Astrocyte (in vitro differentiated cells and primary cell): ENCODE measurements at regions not wholly inside any gene's neighbourhood (a gene's known extent, or its start where the extent isn't known, plus 50 kb on each side); places are given as distances from the start of the nearest gene placed in this dataset.

Experiments
- DNase-seq: peaks from one replicate; pipeline ENCODE4 v3.0.0-alpha.2; 2010; ENCODE audit warnings: low read depth
- FAIRE-seq: peaks from 2 replicates; lab custom pipeline; 2011; peaks lifted over from hg19 to GRCh38; lab: Jason Lieb, UNC
- H2AFZ ChIP-seq: 2 replicates; pipeline ENCODE4 v1.6.0; 2012; ENCODE audit warnings: low read depth, low read length, inconsistent platforms
- H3K27ac ChIP-seq: 2 replicates; pipeline ENCODE4 v1.5.1; 2011; ENCODE audit warnings: low read depth, low read length, inconsistent platforms
- H3K27me3 ChIP-seq: 2 replicates; pipeline ENCODE4 v1.6.0; 2011; ENCODE audit warnings: low read length, inconsistent platforms; ENCODE audit not compliant: insufficient read depth
- H3K36me3 ChIP-seq: 2 replicates; pipeline ENCODE4 v1.5.1; 2011; ENCODE audit warnings: low read length, inconsistent platforms; ENCODE audit not compliant: insufficient read depth
- H3K4me1 ChIP-seq: 2 replicates; pipeline ENCODE4 v1.5.1; 2011; ENCODE audit warnings: low read length, inconsistent platforms; ENCODE audit not compliant: insufficient read depth
- H3K4me2 ChIP-seq: 2 replicates; pipeline ENCODE4 v1.6.0; 2012; ENCODE audit warnings: low read length, inconsistent platforms
- H3K4me3 ChIP-seq: 2 replicates; pipeline ENCODE4 v1.5.1; 2011; ENCODE audit warnings: low read depth, mild to moderate bottlenecking, low read length, inconsistent platforms; ENCODE audit not compliant: insufficient read depth
- H3K79me2 ChIP-seq: 2 replicates; pipeline ENCODE4 v1.6.0; 2012; ENCODE audit warnings: mild to moderate bottlenecking, low read length, inconsistent platforms; ENCODE audit not compliant: insufficient read depth
- H3K9ac ChIP-seq: 2 replicates; pipeline ENCODE4 v1.6.0; 2012; ENCODE audit warnings: mild to moderate bottlenecking, low read length, inconsistent platforms
- H3K9me3 ChIP-seq: 2 replicates; pipeline ENCODE4 v1.5.1; 2012; ENCODE audit warnings: low read depth, mild to moderate bottlenecking, low read length, inconsistent platforms; ENCODE audit not compliant: insufficient read depth
- H4K20me1 ChIP-seq: 2 replicates; pipeline ENCODE4 v1.6.0; 2012; ENCODE audit warnings: low read length, inconsistent platforms; ENCODE audit not compliant: insufficient read depth
- H3K27ac Mint-ChIP-seq: one replicate; pipeline ENCODE4 v1.8.0; 2021; ENCODE audit warnings: mild to moderate bottlenecking, mixed read lengths; ENCODE audit not compliant: unreplicated experiment
- H3K27me3 Mint-ChIP-seq: one replicate; pipeline ENCODE4 v1.8.0; 2021; ENCODE audit warnings: low read depth, mixed read lengths; ENCODE audit not compliant: unreplicated experiment
- H3K36me3 Mint-ChIP-seq: one replicate; pipeline ENCODE4 v1.8.0; 2021; ENCODE audit warnings: low read depth, mixed read lengths; ENCODE audit not compliant: unreplicated experiment
- H3K4me1 Mint-ChIP-seq: one replicate; pipeline ENCODE4 v1.8.0; 2021; ENCODE audit warnings: low read depth, mixed read lengths; ENCODE audit not compliant: unreplicated experiment
- H3K4me3 Mint-ChIP-seq: one replicate; pipeline ENCODE4 v1.8.0; 2021; ENCODE audit warnings: mild to moderate bottlenecking, moderate library complexity, mixed read lengths; ENCODE audit not compliant: unreplicated experiment
- H3K9me3 Mint-ChIP-seq: one replicate; pipeline ENCODE4 v1.8.0; 2021; ENCODE audit warnings: mild to moderate bottlenecking, mixed read lengths; ENCODE audit not compliant: unreplicated experiment
- CTCF ChIP-seq: IDR thresholded peaks from 2 replicates; pipeline ENCODE4 v1.5.1; 2011; ENCODE audit warnings: low read depth, mild to moderate bottlenecking, inconsistent platforms, low read length, moderate library complexity; ENCODE audit not compliant: insufficient read depth
- EZH2 ChIP-seq: IDR thresholded peaks from 2 replicates; pipeline ENCODE4 v1.6.1; 2012; ENCODE audit warnings: mild to moderate bottlenecking, low read length, inconsistent platforms; ENCODE audit not compliant: insufficient read depth

- H3K27ac ChIP-seq, result no peak overlapping the region
- Mint-ChIP-seq H3K4me1 (peaks cover 4% of the 10 kb centered on the region), H3K36me3 (no peaks in the 10 kb centered on the region), H3K27me3 (peaks cover 8% of the 10 kb centered on the region), H3K9me3 (peaks cover 8% of the 10 kb centered on the region), H3K4me3 (no peak overlapping the region), H3K27ac (no peak overlapping the region)
- H3K79me2 ChIP-seq, result no peaks in the 10 kb centered on the region
- no peaks in the 10 kb centered on the region for H3K27me3 ChIP-seq
- TF ChIP-seq CTCF (no peak), EZH2 (no peak)
- FAIRE-seq (no peak), DNase-seq (no peak)
- H3K4me1 ChIP-seq, result no peaks in the 10 kb centered on the region
- no peak overlapping the region for H3K9ac ChIP-seq
- H3K36me3 ChIP-seq, result no peaks in the 10 kb centered on the region
- no peaks in the 10 kb centered on the region for H4K20me1 ChIP-seq
- H3K9me3 ChIP-seq, result no peaks in the 10 kb centered on the region
- no peak overlapping the region for H3K4me3 ChIP-seq
- no peak overlapping the region for H2AFZ ChIP-seq
- no peak overlapping the region for H3K4me2 ChIP-seq
Measured at GRCh38 chr2:60336442-60337141, 216.9 kb downstream of the BCL11A start.

- Histone ChIP-seq H3K9ac (no peak overlapping the region), H3K9me3 (no peaks in the 10 kb centered on the region), H3K4me3 (no peak overlapping the region), H3K36me3 (no peaks in the 10 kb centered on the region), H3K27me3 (no peaks in the 10 kb centered on the region), H3K4me2 (no peak overlapping the region), H3K27ac (no peak overlapping the region), H3K4me1 (no peaks in the 10 kb centered on the region), H4K20me1 (no peaks in the 10 kb centered on the region), H3K79me2 (no peaks in the 10 kb centered on the region), H2AFZ (no peak overlapping the region)
- Mint-ChIP-seq H3K9me3 (peaks cover 8% of the 10 kb centered on the region), H3K36me3 (no peaks in the 10 kb centered on the region), H3K27ac (no peak overlapping the region), H3K4me3 (no peak overlapping the region), H3K4me1 (peaks cover 4% of the 10 kb centered on the region), H3K27me3 (peaks cover 8% of the 10 kb centered on the region)
- FAIRE-seq (no peak), DNase-seq (no peak)
- TF ChIP-seq CTCF (no peak), EZH2 (no peak)
Measured at GRCh38 chr2:60335533-60336237, 217.8 kb downstream of the BCL11A start.

GRCh38 chr2:60334610-60335009 is 218.8 kb downstream of the BCL11A start:
- H2AFZ ChIP-seq, result no peak overlapping the region
- Mint-ChIP-seq H3K4me3 (no peak overlapping the region), H3K9me3 (peaks cover 8% of the 10 kb centered on the region), H3K36me3 (no peaks in the 10 kb centered on the region), H3K27ac (no peak overlapping the region), H3K27me3 (peaks cover 6% of the 10 kb centered on the region), H3K4me1 (peaks cover 4% of the 10 kb centered on the region)
- TF ChIP-seq CTCF (no peak), EZH2 (no peak)
- H3K27ac ChIP-seq, result no peak overlapping the region
- H4K20me1 ChIP-seq, result no peaks in the 10 kb centered on the region
- H3K4me3 ChIP-seq, result no peak overlapping the region
- H3K9ac ChIP-seq, result no peak overlapping the region
- H3K9me3 ChIP-seq, result no peaks in the 10 kb centered on the region
- H3K4me1 ChIP-seq, result no peaks in the 10 kb centered on the region
- no peak overlapping the region for H3K4me2 ChIP-seq
- H3K79me2 ChIP-seq, result no peaks in the 10 kb centered on the region
- DNase-seq, result no peak
- no peaks in the 10 kb centered on the region for H3K36me3 ChIP-seq
- no peaks in the 10 kb centered on the region for H3K27me3 ChIP-seq
- FAIRE-seq, result no peak
